OCI-LY3 (cell line): ENCODE measurements at regions not wholly inside any gene's neighbourhood (a gene's known extent, or its start where the extent isn't known, plus 50 kb on each side); places are given as distances from the start of the nearest gene placed in this dataset.

ENCODE experiments used
- H2AFZ ChIP-seq: fragments of 200-600, 300-600 bp; shearing (Covaris generic); 2 replicates; pipeline ENCODE4 v1.6.0; 2014; ENCODE audit warnings: antibody characterized with exemption, low read depth, low read length
- H3K27ac ChIP-seq: fragments of 200-600, 300-600 bp; sonication (generic); 2 replicates; pipeline ENCODE4 v1.5.1; 2014; ENCODE audit warnings: mild to moderate bottlenecking, low read length, moderate library complexity, mixed read lengths
- H3K27me3 ChIP-seq: fragments of 200-600, 300-600 bp; sonication (generic); 2 replicates; pipeline ENCODE4 v1.6.1; 2014; ENCODE audit warnings: low read depth, low read length, mixed read lengths
- H3K36me3 ChIP-seq: fragments of 200-600, 300-600 bp; sonication (generic); replicated peaks from 2 replicates; pipeline ENCODE3; 2014; ENCODE audit warnings: low read depth, low read length, mixed read lengths
- H3K4me1 ChIP-seq: fragments of 300-600, 200-600 bp; sonication (generic); 2 replicates; pipeline ENCODE4 v1.6.1; 2014; ENCODE audit warnings: low read length, mixed read lengths
- H3K4me2 ChIP-seq: fragments of 200-600, 300-600 bp; sonication (generic); 2 replicates; pipeline ENCODE4 v1.6.1; 2014; ENCODE audit warnings: low read length, mixed read lengths
- H3K4me3 ChIP-seq: fragments of 300-600, 200-600 bp; sonication (generic); 2 replicates; pipeline ENCODE4 v1.5.1; 2014; ENCODE audit warnings: antibody characterized with exemption, mild to moderate bottlenecking, low read length, moderate library complexity
- H3K79me2 ChIP-seq: fragments of 300-600, 200-600 bp; shearing (Covaris generic); 2 replicates; pipeline ENCODE4 v1.6.1; 2014; ENCODE audit warnings: mild to moderate bottlenecking, low read length, mixed read lengths
- H3K9ac ChIP-seq: fragments of 300-600, 200-600 bp; shearing (Covaris generic); 2 replicates; pipeline ENCODE4 v1.6.0; 2014; ENCODE audit warnings: mild to moderate bottlenecking, low read length, moderate library complexity
- H3K9me3 ChIP-seq: fragments of 200-600, 300-600 bp; shearing (Covaris generic); 2 replicates; pipeline ENCODE4 v1.6.1; 2014; ENCODE audit warnings: low read length, mixed read lengths; ENCODE audit not compliant: insufficient read depth
- H4K20me1 ChIP-seq: fragments of 200-600, 300-600 bp; sonication (generic); 2 replicates; pipeline ENCODE4 v1.6.1; 2016; ENCODE audit warnings: low read length, mixed read lengths; ENCODE audit not compliant: insufficient read depth
- EZH2phosphoT487 ChIP-seq: fragments of 200-600 bp; shearing (Covaris generic); IDR thresholded peaks from 2 replicates; pipeline ENCODE4 v1.6.1; 2018; ENCODE audit warnings: antibody characterized with exemption, mixed run types, low read depth
- TF ChIP-seq, protein P1 (sequence below): fragments of 200-600, 300-600 bp; sonication (generic); IDR thresholded peaks from 2 replicates; pipeline ENCODE4 v1.5.1; 2014; ENCODE audit warnings: antibody characterized with exemption, low read length, low read depth

DNA sequence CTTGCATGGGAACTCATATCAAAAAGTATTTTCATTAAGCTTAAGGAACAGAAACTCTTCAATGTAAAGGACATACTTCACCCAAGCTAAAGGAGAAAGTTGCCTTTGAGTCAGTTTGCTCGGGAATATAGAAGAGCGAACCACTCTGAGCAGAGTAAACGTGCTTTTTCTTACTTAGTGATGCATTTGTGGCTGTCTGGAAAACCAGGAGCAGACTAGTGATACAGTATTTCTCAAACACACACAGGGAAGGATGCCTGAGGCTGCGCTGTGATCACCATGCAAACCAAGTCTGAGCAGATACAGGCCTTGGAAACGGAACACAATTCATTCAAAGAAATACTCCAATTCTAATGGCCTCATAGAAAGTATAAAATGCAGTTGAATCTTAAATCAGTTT is 121.0 kb upstream of the CDIN1 start:
- no peaks in the 10 kb centered on the region for H3K36me3 ChIP-seq
- no peaks in the 10 kb centered on the region for H3K79me2 ChIP-seq
- no peaks in the 10 kb centered on the region for H3K27me3 ChIP-seq
- H3K27ac ChIP-seq: no peak overlapping the region
- H2AFZ ChIP-seq: no peak overlapping the region
- H3K4me3 ChIP-seq: no peak overlapping the region
- H3K4me1 ChIP-seq: no peaks in the 10 kb centered on the region
- H3K9me3 ChIP-seq: no peaks in the 10 kb centered on the region
- TF ChIP-seq, protein P1, sequence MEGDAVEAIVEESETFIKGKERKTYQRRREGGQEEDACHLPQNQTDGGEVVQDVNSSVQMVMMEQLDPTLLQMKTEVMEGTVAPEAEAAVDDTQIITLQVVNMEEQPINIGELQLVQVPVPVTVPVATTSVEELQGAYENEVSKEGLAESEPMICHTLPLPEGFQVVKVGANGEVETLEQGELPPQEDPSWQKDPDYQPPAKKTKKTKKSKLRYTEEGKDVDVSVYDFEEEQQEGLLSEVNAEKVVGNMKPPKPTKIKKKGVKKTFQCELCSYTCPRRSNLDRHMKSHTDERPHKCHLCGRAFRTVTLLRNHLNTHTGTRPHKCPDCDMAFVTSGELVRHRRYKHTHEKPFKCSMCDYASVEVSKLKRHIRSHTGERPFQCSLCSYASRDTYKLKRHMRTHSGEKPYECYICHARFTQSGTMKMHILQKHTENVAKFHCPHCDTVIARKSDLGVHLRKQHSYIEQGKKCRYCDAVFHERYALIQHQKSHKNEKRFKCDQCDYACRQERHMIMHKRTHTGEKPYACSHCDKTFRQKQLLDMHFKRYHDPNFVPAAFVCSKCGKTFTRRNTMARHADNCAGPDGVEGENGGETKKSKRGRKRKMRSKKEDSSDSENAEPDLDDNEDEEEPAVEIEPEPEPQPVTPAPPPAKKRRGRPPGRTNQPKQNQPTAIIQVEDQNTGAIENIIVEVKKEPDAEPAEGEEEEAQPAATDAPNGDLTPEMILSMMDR: no peak
- TF ChIP-seq EZH2phosphoT487: no peak
- H4K20me1 ChIP-seq: no peaks in the 10 kb centered on the region
- H3K9ac ChIP-seq: no peak overlapping the region
- no peak overlapping the region for H3K4me2 ChIP-seq

DNA sequence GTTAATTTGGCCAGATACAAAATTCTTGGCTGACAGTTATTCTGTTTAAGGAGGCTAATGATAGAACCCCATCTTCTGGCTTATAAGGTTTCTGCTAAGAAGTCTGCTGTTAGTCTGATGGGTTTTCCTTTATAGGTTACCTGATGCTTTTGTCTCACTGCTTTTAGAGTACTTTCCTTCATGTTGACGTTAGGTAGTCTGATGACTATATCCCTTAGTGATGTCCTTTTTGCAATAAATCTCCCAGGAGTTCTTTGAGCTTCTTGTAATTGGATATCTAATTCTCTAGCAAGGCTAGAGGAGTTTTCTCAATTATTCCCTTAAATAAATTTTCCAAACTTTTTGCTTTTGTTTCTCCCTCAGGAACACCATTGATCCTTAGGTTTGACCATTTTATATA is 114.1 kb upstream of the CDIN1 start:
- Histone ChIP-seq H3K79me2 (no peaks in the 10 kb centered on the region), H4K20me1 (no peaks in the 10 kb centered on the region), H3K36me3 (no peaks in the 10 kb centered on the region), H3K9me3 (no peaks in the 10 kb centered on the region), H3K27ac (no peak overlapping the region), H3K27me3 (no peaks in the 10 kb centered on the region), H3K9ac (no peak overlapping the region), H2AFZ (no peak overlapping the region), H3K4me2 (no peak overlapping the region), H3K4me3 (no peak overlapping the region), H3K4me1 (no peaks in the 10 kb centered on the region)
- TF ChIP-seq, protein P1: no peak
- TF ChIP-seq EZH2phosphoT487: no peak

DNA sequence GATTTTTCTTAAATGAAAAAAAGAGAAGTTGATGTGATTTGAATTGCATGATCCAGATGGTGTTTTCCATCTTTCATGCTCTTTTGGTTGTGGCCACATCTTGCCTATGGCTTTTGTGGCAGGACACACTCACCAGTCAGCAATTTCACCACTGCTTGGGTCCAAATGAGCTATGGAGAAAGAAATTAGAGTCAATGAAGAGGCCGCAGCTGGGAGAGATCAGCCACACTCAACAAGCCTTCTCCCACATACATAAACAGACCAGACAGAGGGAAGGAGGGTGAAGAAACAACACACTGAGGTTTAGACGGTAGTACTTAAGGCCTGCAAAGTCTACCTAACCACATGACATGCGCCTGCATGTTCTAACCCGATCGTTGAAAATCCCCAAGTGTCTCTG is 110.7 kb upstream of the CDIN1 start:
- no peak overlapping the region for H3K4me3 ChIP-seq
- no peaks in the 10 kb centered on the region for H3K79me2 ChIP-seq
- H4K20me1 ChIP-seq: no peaks in the 10 kb centered on the region
- TF ChIP-seq EZH2phosphoT487: no peak
- TF ChIP-seq, protein P1: no peak
- no peak overlapping the region for H2AFZ ChIP-seq
- H3K9ac ChIP-seq: no peak overlapping the region
- H3K36me3 ChIP-seq: no peaks in the 10 kb centered on the region
- H3K27me3 ChIP-seq: no peaks in the 10 kb centered on the region
- H3K27ac ChIP-seq: no peak overlapping the region
- H3K4me2 ChIP-seq: no peak overlapping the region
- no peaks in the 10 kb centered on the region for H3K9me3 ChIP-seq
- no peaks in the 10 kb centered on the region for H3K4me1 ChIP-seq

- Histone ChIP-seq H3K36me3 (no peaks in the 10 kb centered on the region), H3K9me3 (no peaks in the 10 kb centered on the region), H3K4me2 (no peak overlapping the region), H3K4me1 (no peaks in the 10 kb centered on the region), H2AFZ (no peak overlapping the region), H3K4me3 (no peak overlapping the region), H4K20me1 (no peaks in the 10 kb centered on the region), H3K27me3 (no peaks in the 10 kb centered on the region), H3K27ac (no peak overlapping the region), H3K79me2 (no peaks in the 10 kb centered on the region), H3K9ac (no peak overlapping the region)
- TF ChIP-seq, protein P1: no peak
- TF ChIP-seq EZH2phosphoT487: no peak
These were observed 110.0 kb upstream of the CDIN1 start for GRCh38 chr15:36469311-36469966.
